Neutrophil (primary cell): ENCODE measurements at regions not wholly inside any gene's neighbourhood (a gene's known extent, or its start where the extent isn't known, plus 50 kb on each side); places are given as distances from the start of the nearest gene placed in this dataset.

ENCODE experiments used
- H3K27ac ChIP-seq: fragments of 200-600 bp; sonication (generic); 2 replicates; pipeline ENCODE4 v1.5.1; 2016; ENCODE audit warnings: mild to moderate bottlenecking, moderate library complexity
- H3K27me3 ChIP-seq: fragments of 200-600 bp; sonication (generic); 2 replicates; pipeline ENCODE4 v1.6.0; 2016; ENCODE audit warnings: mild to moderate bottlenecking
- H3K36me3 ChIP-seq: fragments of 200-600 bp; sonication (generic); 2 replicates; pipeline ENCODE4 v1.5.1; 2017
- H3K4me1 ChIP-seq, 2 experiments: fragments of 200-600 bp in 1 of 2; sonication (generic) in 1 of 2; 1 replicate in 1 of 2; 2 replicates in 1 of 2; pipeline versions ENCODE4 v1.5.1 to v1.6.1; 2013 to 2016; ENCODE audit warnings: low read depth in 1 of 2, low read length in 1 of 2, mild to moderate bottlenecking in 1 of 2, moderate library complexity in 1 of 2; ENCODE audit not compliant: control insufficient read depth in 1 of 2, insufficient read depth in 1 of 2
- H3K4me3 ChIP-seq, 2 experiments: fragments of 200-600 bp in 1 of 2; sonication (generic) in 1 of 2; 1 replicate in 1 of 2; 2 replicates in 1 of 2; pipeline ENCODE4 v1.5.1; 2013 to 2016; ENCODE audit warnings: low read depth in 1 of 2, low read length in 1 of 2, mild to moderate bottlenecking in 1 of 2, moderate library complexity in 1 of 2
- H3K9me3 ChIP-seq: fragments of 200-600 bp; sonication (generic); 2 replicates; pipeline ENCODE4 v1.5.1; 2016
- CTCF ChIP-seq: fragments of 200-600 bp; sonication (generic); IDR thresholded peaks from 2 replicates; pipeline ENCODE4 v1.5.1; 2016; ENCODE audit warnings: antibody characterized with exemption

- TF ChIP-seq CTCF, result no peak
- H3K4me3 ChIP-seq, result no peak overlapping the region
- no peaks in the 10 kb centered on the region for H3K36me3 ChIP-seq
Measured at GRCh38 chr10:131698232-131698631, 202.6 kb upstream of the PPP2R2D start.

GRCh38 chr10:131698986-131699385, 201.8 kb upstream of the PPP2R2D start:
- no peaks in the 10 kb centered on the region for H3K36me3 ChIP-seq
- TF ChIP-seq CTCF, result no peak
- no peak overlapping the region for H3K27ac ChIP-seq
- H3K9me3 ChIP-seq, result no peaks in the 10 kb centered on the region
- no peaks in the 10 kb centered on the region for H3K4me1 ChIP-seq
- H3K4me3 ChIP-seq, result no peak overlapping the region
- no peaks in the 10 kb centered on the region for H3K27me3 ChIP-seq

More at GRCh38 chr10:131698232-131698631, 202.6 kb upstream of the PPP2R2D start:
- Histone ChIP-seq H3K9me3 (no peaks in the 10 kb centered on the region), H3K27ac (no peak overlapping the region), H3K27me3 (no peaks in the 10 kb centered on the region), H3K4me1 (no peaks in the 10 kb centered on the region)

- no peak overlapping the region for H3K27ac ChIP-seq
- H3K4me1 ChIP-seq, result no peaks in the 10 kb centered on the region
- H3K27me3 ChIP-seq, result no peaks in the 10 kb centered on the region
- H3K9me3 ChIP-seq, result no peaks in the 10 kb centered on the region
- TF ChIP-seq CTCF, result no peak
- no peak overlapping the region for H3K4me3 ChIP-seq
- H3K36me3 ChIP-seq, result no peaks in the 10 kb centered on the region
Measured at GRCh38 chr10:131700032-131700431, 200.8 kb upstream of the PPP2R2D start.

- Histone ChIP-seq H3K27me3 (no peaks in the 10 kb centered on the region), H3K9me3 (no peaks in the 10 kb centered on the region), H3K4me1 (no peaks in the 10 kb centered on the region), H3K4me3 (no peak overlapping the region), H3K27ac (no peak overlapping the region), H3K36me3 (no peaks in the 10 kb centered on the region)
- TF ChIP-seq CTCF, result no peak
Measured at GRCh38 chr10:131700506-131700905, 200.3 kb upstream of the PPP2R2D start.

GRCh38 chr10:131701131-131701947, 199.5 kb upstream of the PPP2R2D start:
- no peaks in the 10 kb centered on the region for H3K36me3 ChIP-seq
- H3K4me3 ChIP-seq, result no peak overlapping the region
- H3K27ac ChIP-seq, result no peak overlapping the region
- no peaks in the 10 kb centered on the region for H3K27me3 ChIP-seq
- H3K9me3 ChIP-seq, result no peaks in the 10 kb centered on the region
- H3K4me1 ChIP-seq, result no peaks in the 10 kb centered on the region
- no peak for TF ChIP-seq CTCF
